ENCODE measurements at regions not wholly inside any gene's neighbourhood (a gene's known extent, or its start where the extent isn't known, plus 50 kb on each side); places are given as distances from the start of the nearest gene placed in this dataset.

DNA sequence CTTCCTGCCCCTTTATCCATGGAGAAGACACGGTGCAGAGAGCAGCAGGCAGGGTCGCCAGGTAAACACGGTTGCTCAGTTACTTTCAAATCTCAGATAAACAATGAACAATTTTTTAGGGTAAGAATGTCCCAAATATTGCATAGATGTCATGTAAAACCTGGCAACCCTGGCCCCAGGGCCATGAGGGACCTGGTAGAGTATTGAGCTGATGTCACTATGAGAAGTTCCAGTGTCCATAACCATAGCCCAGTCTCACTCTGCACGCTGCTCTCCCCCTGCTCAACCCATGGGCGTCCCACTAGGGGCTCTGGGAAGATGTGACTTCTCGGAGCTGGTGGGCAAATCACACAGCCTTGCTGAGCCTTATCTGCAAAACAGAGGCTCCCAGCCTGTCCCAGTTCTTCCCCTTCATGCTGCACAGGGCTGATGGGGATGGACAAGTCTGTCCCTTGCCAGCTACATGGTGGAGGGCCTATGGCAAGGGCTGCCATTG lies 71.3 kb upstream of the TOP1 start:
- no peaks in the 10 kb centered on the region for H3K36me3 ChIP-seq (ENCODE audit: control insufficient read depth in 2 of 2, extremely low read depth in 1 of 2, insufficient read depth in 2 of 2, low read length in 2 of 2)
- no peaks in the 10 kb centered on the region for H3K4me1 ChIP-seq (ENCODE audit: control insufficient read depth, extremely low read depth, insufficient read depth, low read length)
- TF ChIP-seq GATA2 (IDR thresholded peaks at IDR 0.05; ENCODE audit: insufficient read depth, insufficient read length, low read depth, low read length) = no peak
- TF ChIP-seq, protein P1, sequence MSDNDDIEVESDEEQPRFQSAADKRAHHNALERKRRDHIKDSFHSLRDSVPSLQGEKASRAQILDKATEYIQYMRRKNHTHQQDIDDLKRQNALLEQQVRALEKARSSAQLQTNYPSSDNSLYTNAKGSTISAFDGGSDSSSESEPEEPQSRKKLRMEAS (IDR thresholded peaks at IDR 0.05; ENCODE audit: insufficient read depth, insufficient read length) = no peak
- no peak for TF ChIP-seq POLR2AphosphoS5 (IDR thresholded peaks at IDR 0.05; ENCODE audit: insufficient read depth, low read depth, low read length)
- TF ChIP-seq FOS (IDR thresholded peaks at IDR 0.05; ENCODE audit: borderline replicate concordance, insufficient read depth, low read length) = no peak
- H3K4me2 ChIP-seq (ENCODE audit: insufficient read depth, low read length) = no peak overlapping the region
- intact Hi-C loops (cut with micrococcal nuclease) = no loop called here
- no peak for FAIRE-seq
- BruUV-seq (replicated peaks) = no TSS peak
- no peaks in the 10 kb centered on the region for H4K20me1 ChIP-seq (replicated peaks; ENCODE audit: control insufficient read depth, extremely low read depth, insufficient read depth, low read length)
- no peaks in the 10 kb centered on the region for H3K9me1 ChIP-seq (replicated peaks; ENCODE audit: control insufficient read depth, extremely low read depth, insufficient read depth, low read length)
- H3K27ac ChIP-seq (ENCODE audit: insufficient read depth, low read depth, low read length) = no peak overlapping the region
- CTCF ChIA-PET = interaction anchor here (0.7 kb wide), 1 partner anchor 11 kb away, joined by 4 read pairs; no protein-coding TSS in a partner anchor
- dilution Hi-C loops (cut with MboI; ENCODE audit: extremely low pct_ligation_motif_present, low sequenced_read_pairs) = no loop called here
- H3K9ac ChIP-seq (replicated peaks; ENCODE audit: extremely low read depth, insufficient read depth, low read length) = no peak overlapping the region
- H3K4me3 ChIP-seq (replicated peaks in 1 of 3; ENCODE audit: insufficient read depth in 1 of 3, low read depth in 1 of 3, low read length in 3 of 3) = no peak overlapping the region
- H2AFZ ChIP-seq (ENCODE audit: low read depth, low read length) = no peak overlapping the region
- no peaks in the 10 kb centered on the region for H3K9me3 ChIP-seq (replicated peaks; ENCODE audit: control insufficient read depth, insufficient read depth, low read length)
- POLR2A ChIA-PET = no interaction called here
- no peaks in the 10 kb centered on the region for H3K27me3 ChIP-seq (ENCODE audit: control insufficient read depth in 2 of 2, insufficient read depth in 2 of 2, low read length in 2 of 2)
- DNase-seq (ENCODE audit: low read depth, low spot score) = no peak
- no peaks in the 10 kb centered on the region for H3K79me2 ChIP-seq (ENCODE audit: control insufficient read depth, insufficient read depth, low read length)

DNA sequence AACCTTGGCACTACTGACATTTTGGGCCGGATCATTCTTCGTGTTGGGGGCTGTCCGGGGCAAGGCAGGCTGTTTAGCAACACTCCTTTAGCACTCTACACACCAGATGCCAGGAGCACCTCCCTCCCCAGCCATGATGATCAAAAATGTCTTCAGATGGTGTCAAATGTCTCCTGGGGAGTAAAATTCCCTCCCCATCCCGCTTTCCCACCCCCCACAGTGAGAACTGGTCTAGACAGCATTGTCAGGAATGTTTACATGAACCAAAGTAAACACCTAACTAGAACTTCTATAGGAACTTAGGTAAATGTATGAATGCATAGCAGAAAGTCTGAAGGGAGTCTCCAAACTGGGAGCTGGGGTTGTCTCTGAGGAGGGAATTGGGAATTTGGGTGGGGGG lies 70.0 kb upstream of the TOP1 start:
- Histone ChIP-seq H3K9me3 (replicated peaks; ENCODE audit: control insufficient read depth, insufficient read depth, low read length) (no peaks in the 10 kb centered on the region), H3K27me3 (ENCODE audit: control insufficient read depth in 2 of 2, insufficient read depth in 2 of 2, low read length in 2 of 2) (no peaks in the 10 kb centered on the region), H2AFZ (ENCODE audit: low read depth, low read length) (no peak overlapping the region), H3K36me3 (ENCODE audit: control insufficient read depth in 2 of 2, extremely low read depth in 1 of 2, insufficient read depth in 2 of 2, low read length in 2 of 2) (no peaks in the 10 kb centered on the region), H3K4me1 (ENCODE audit: control insufficient read depth, extremely low read depth, insufficient read depth, low read length) (no peaks in the 10 kb centered on the region), H4K20me1 (replicated peaks; ENCODE audit: control insufficient read depth, extremely low read depth, insufficient read depth, low read length) (no peaks in the 10 kb centered on the region), H3K9me1 (replicated peaks; ENCODE audit: control insufficient read depth, extremely low read depth, insufficient read depth, low read length) (no peaks in the 10 kb centered on the region), H3K4me3 (replicated peaks in 1 of 3; ENCODE audit: insufficient read depth in 1 of 3, low read depth in 1 of 3, low read length in 3 of 3) (no peak overlapping the region), H3K79me2 (ENCODE audit: control insufficient read depth, insufficient read depth, low read length) (no peaks in the 10 kb centered on the region), H3K27ac (ENCODE audit: insufficient read depth, low read depth, low read length) (no peak overlapping the region), H3K4me2 (ENCODE audit: insufficient read depth, low read length) (no peak overlapping the region), H3K9ac (replicated peaks; ENCODE audit: extremely low read depth, insufficient read depth, low read length) (no peak overlapping the region)
- CTCF ChIA-PET = interaction anchor here (0.6 kb wide), 1 partner anchor 60 kb away, joined by 3 read pairs; no protein-coding TSS in a partner anchor
- FAIRE-seq = no peak
- BruUV-seq (replicated peaks) = no TSS peak
- DNase-seq (ENCODE audit: low read depth, low spot score) = no peak
- TF ChIP-seq, protein P2, sequence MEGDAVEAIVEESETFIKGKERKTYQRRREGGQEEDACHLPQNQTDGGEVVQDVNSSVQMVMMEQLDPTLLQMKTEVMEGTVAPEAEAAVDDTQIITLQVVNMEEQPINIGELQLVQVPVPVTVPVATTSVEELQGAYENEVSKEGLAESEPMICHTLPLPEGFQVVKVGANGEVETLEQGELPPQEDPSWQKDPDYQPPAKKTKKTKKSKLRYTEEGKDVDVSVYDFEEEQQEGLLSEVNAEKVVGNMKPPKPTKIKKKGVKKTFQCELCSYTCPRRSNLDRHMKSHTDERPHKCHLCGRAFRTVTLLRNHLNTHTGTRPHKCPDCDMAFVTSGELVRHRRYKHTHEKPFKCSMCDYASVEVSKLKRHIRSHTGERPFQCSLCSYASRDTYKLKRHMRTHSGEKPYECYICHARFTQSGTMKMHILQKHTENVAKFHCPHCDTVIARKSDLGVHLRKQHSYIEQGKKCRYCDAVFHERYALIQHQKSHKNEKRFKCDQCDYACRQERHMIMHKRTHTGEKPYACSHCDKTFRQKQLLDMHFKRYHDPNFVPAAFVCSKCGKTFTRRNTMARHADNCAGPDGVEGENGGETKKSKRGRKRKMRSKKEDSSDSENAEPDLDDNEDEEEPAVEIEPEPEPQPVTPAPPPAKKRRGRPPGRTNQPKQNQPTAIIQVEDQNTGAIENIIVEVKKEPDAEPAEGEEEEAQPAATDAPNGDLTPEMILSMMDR (IDR thresholded peaks at IDR 0.05; ENCODE audit: extremely low read depth in 1 of 2, insufficient read depth in 1 of 2, low read depth in 1 of 2, low read length in 2 of 2) = no peak
- TF ChIP-seq POLR2A (IDR thresholded peaks at IDR 0.05; ENCODE audit: low read depth, low read length) = no peak
- no peak for TF ChIP-seq POLR2AphosphoS5 (IDR thresholded peaks at IDR 0.05; ENCODE audit: insufficient read depth, low read depth, low read length)
- no peak for TF ChIP-seq FOS (IDR thresholded peaks at IDR 0.05; ENCODE audit: borderline replicate concordance, insufficient read depth, low read length)
- TF ChIP-seq, protein P1 (IDR thresholded peaks at IDR 0.05; ENCODE audit: insufficient read depth, insufficient read length) = no peak
- no peak for TF ChIP-seq JUN (IDR thresholded peaks at IDR 0.05; ENCODE audit: borderline replicate concordance, insufficient read depth, insufficient read length, low read depth)
- no peak for TF ChIP-seq MYC (IDR thresholded peaks at IDR 0.05; ENCODE audit: low read depth, low read length)
- TF ChIP-seq EZH2 (IDR thresholded peaks at IDR 0.05; ENCODE audit: borderline replicate concordance, low read depth, low read length, severe bottlenecking) = no peak
- no peak for TF ChIP-seq GATA2 (IDR thresholded peaks at IDR 0.05; ENCODE audit: insufficient read depth, insufficient read length, low read depth, low read length)
- intact Hi-C loops (cut with micrococcal nuclease) = no loop called here
- dilution Hi-C loops (cut with MboI; ENCODE audit: extremely low pct_ligation_motif_present, low sequenced_read_pairs) = no loop called here
- POLR2A ChIA-PET = no interaction called here
